OCI-LY7 (cell line): ENCODE measurements at regions not wholly inside any gene's neighbourhood (a gene's known extent, or its start where the extent isn't known, plus 50 kb on each side); places are given as distances from the start of the nearest gene placed in this dataset.
"Not testable (repeated sequence)": the region's sequence is repeated elsewhere in the genome, so short reads cannot be mapped to it uniquely, and the experiment has no call there.

Experiments used
- EZH2phosphoT487 ChIP-seq: fragments of 200-600 bp; sonication (generic); IDR thresholded peaks from 2 replicates; pipeline ENCODE4 v1.6.1; 2018; ENCODE audit warnings: low read depth, borderline replicate concordance, mild to moderate bottlenecking, mixed run types, antibody characterized with exemption, low read length, moderate library complexity, mixed read lengths
- TF ChIP-seq, protein P1 (sequence below): fragments of 200-600 bp; sonication (generic); conservative IDR thresholded peaks from 2 replicates; pipeline ENCODE4 v1.5.1; 2014; ENCODE audit warnings: mild to moderate bottlenecking, antibody characterized with exemption, low read length, moderate library complexity, mixed read lengths

DNA sequence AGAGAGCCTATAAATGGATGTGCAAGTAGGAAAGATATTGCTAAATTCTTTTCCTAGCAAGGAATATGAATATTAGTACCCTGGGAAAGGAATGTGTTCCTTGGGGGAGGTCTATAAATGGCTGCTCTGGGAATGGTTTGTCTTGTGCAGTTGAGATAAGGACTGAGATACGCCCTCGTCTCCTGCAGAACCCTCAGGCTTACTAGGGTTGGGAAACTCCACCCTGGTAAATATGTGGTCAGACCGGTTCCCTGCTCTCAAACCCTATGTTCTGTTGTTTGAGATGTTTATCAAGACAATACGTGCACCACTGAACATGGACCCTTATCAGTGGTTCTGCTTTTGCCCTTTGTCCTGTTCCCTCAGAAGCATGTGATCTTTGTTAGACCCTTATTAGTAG, 1698.9 kb downstream of the GRIK2 start:
- TF ChIP-seq, protein P1, sequence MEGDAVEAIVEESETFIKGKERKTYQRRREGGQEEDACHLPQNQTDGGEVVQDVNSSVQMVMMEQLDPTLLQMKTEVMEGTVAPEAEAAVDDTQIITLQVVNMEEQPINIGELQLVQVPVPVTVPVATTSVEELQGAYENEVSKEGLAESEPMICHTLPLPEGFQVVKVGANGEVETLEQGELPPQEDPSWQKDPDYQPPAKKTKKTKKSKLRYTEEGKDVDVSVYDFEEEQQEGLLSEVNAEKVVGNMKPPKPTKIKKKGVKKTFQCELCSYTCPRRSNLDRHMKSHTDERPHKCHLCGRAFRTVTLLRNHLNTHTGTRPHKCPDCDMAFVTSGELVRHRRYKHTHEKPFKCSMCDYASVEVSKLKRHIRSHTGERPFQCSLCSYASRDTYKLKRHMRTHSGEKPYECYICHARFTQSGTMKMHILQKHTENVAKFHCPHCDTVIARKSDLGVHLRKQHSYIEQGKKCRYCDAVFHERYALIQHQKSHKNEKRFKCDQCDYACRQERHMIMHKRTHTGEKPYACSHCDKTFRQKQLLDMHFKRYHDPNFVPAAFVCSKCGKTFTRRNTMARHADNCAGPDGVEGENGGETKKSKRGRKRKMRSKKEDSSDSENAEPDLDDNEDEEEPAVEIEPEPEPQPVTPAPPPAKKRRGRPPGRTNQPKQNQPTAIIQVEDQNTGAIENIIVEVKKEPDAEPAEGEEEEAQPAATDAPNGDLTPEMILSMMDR: not testable (repeated sequence)
- TF ChIP-seq EZH2phosphoT487: not testable (repeated sequence)
